PC-3 (cell line): ENCODE measurements at regions not wholly inside any gene's neighbourhood (a gene's known extent, or its start where the extent isn't known, plus 50 kb on each side); places are given as distances from the start of the nearest gene placed in this dataset.

Source experiments
- ATAC-seq: fragments of 200-7000 bp; cut with Tn5 transposase; 2 replicates; pipeline ENCODE4 v1.9.1; 2020; ENCODE audit warnings: mild to moderate bottlenecking, moderate library complexity
- BruUV-seq: library from RNA; stranded (reverse); fragments of 400-500 nt; replicated peaks from 2 replicates; lab custom pipeline; 2021; lab: Mats Ljungman, UMichigan
- CTCF ChIA-PET: fragments of 300-600 bp; sonication (Branson Sonifier 250); formaldehyde crosslinking; loops from one replicate; lab custom pipeline; 2022; ENCODE audit warnings: antibody characterized with exemption; lab: Charles Lee
- POLR2A ChIA-PET: fragments of 300-600 bp; sonication (Branson Sonifier 250); formaldehyde crosslinking; loops from one replicate; lab custom pipeline; 2022; ENCODE audit warnings: antibody characterized with exemption; ENCODE audit not compliant: unreplicated experiment; lab: Charles Lee
- DNase-seq: peaks from one replicate; pipeline ENCODE4 v3.0.0-alpha.2; 2015
- H2AFZ ChIP-seq: fragments of 300-600 bp; sonication (generic); 2 replicates; pipeline ENCODE4 v1.6.0; 2016; ENCODE audit warnings: antibody characterized with exemption, low read length
- H3F3A ChIP-seq: fragments of 300-600 bp; sonication (generic); one replicate; pipeline ENCODE4 v1.6.0; 2017; ENCODE audit warnings: antibody characterized with exemption, low read length, control low read depth, mild to moderate bottlenecking; ENCODE audit not compliant: unreplicated experiment
- H3K27ac ChIP-seq: fragments of 300-600 bp; sonication (generic); 2 replicates; pipeline ENCODE4 v1.5.1; 2016; ENCODE audit warnings: mild to moderate bottlenecking, low read length
- H3K27me3 ChIP-seq: fragments of 300-600 bp; sonication (generic); 2 replicates; pipeline ENCODE4 v1.6.1; 2016; ENCODE audit warnings: low read length, mixed read lengths
- H3K36me3 ChIP-seq: fragments of 300-600 bp; sonication (generic); 2 replicates; pipeline ENCODE4 v1.6.1; 2016; ENCODE audit warnings: low read depth, mixed run types, low read length, mixed read lengths
- H3K4me1 ChIP-seq: fragments of 300-600 bp; sonication (generic); 2 replicates; pipeline ENCODE4 v1.5.1; 2016; ENCODE audit warnings: low read length; ENCODE audit not compliant: insufficient read depth
- H3K4me2 ChIP-seq: fragments of 300-600 bp; sonication (generic); 2 replicates; pipeline ENCODE4 v1.6.0; 2016; ENCODE audit warnings: low read length
- H3K4me3 ChIP-seq: fragments of 300-600 bp; sonication (generic); 2 replicates; pipeline ENCODE4 v1.5.1; 2016; ENCODE audit warnings: mild to moderate bottlenecking, low read length, mixed read lengths
- H3K79me2 ChIP-seq: fragments of 300-600 bp; sonication (generic); 2 replicates; pipeline ENCODE4 v1.6.1; 2017; ENCODE audit warnings: low read length, mixed read lengths
- H3K9ac ChIP-seq: fragments of 300-600 bp; sonication (generic); 2 replicates; pipeline ENCODE4 v1.6.0; 2016; ENCODE audit warnings: mild to moderate bottlenecking, low read length
- H3K9me2 ChIP-seq: fragments of 300-600 bp; sonication (generic); replicated peaks from 2 replicates; pipeline ENCODE4 v1.6.1; 2016; ENCODE audit warnings: mixed run types, low read length, mixed read lengths
- H3K9me3 ChIP-seq: fragments of 300-600 bp; sonication (generic); 2 replicates; pipeline ENCODE4 v1.6.1; 2016; ENCODE audit warnings: low read length, mixed read lengths
- H4K20me1 ChIP-seq: fragments of 300-600 bp; sonication (generic); 2 replicates; pipeline ENCODE4 v1.6.1; 2016; ENCODE audit warnings: low read length, mixed read lengths
- EZH2 ChIP-seq: fragments of 300-600 bp; sonication (generic); IDR thresholded peaks from one replicate; pipeline ENCODE4 v1.6.1; 2017; ENCODE audit warnings: antibody characterized with exemption, mild to moderate bottlenecking, low read length; ENCODE audit not compliant: unreplicated experiment
- EZH2phosphoT487 ChIP-seq: fragments of 300-600 bp; sonication (generic); IDR thresholded peaks from 2 replicates; pipeline ENCODE4 v1.6.1; 2018; ENCODE audit warnings: mild to moderate bottlenecking, antibody characterized with exemption, low read length, borderline replicate concordance
- intact Hi-C: fragments of 100-400 bp; cut with micrococcal nuclease; formaldehyde crosslinking; loops from 2 replicates; pipeline ENCODE4 v1.9.0; 2023
- TF ChIP-seq, protein P1 (sequence below): fragments of 300-600 bp; sonication (generic); conservative IDR thresholded peaks from 2 replicates; pipeline ENCODE4 v1.5.1; 2017; ENCODE audit warnings: antibody characterized with exemption, low read depth, mild to moderate bottlenecking, low read length

DNA sequence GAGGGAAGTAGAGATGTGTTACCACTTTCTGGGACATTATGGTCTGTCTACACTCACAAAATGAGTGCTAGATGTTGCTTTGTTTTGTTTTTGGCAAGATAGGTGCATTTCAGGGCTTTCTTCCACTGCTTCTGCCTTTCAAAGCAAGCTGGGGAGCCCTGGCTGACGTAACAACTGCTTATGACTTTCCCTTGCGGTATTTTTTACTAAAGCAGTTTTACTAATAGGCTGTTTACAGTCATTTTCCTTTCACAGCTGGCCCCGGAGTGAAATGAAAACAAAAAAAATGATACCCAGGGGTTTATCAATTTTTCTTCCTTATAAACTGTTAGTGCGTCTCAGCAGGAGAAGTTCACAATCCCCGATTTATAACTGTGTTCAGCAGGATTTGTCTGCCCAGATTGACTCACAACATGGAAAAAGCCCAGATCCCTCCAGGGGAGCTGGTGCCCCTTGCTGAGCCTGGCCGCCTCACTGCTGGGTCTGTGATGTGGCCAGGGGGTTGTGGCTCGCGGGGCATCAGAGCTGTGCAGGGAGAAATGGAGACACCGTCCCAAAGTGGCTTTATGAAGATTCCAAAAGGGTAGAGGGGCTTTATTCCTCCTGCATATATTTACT is 184.4 kb upstream of the HS3ST3A1 start:
- ATAC-seq, result no peak
- H3K27ac ChIP-seq, result no peak overlapping the region
- no TSS peak for BruUV-seq
- TF ChIP-seq EZH2phosphoT487, result no peak
- TF ChIP-seq, protein P1, sequence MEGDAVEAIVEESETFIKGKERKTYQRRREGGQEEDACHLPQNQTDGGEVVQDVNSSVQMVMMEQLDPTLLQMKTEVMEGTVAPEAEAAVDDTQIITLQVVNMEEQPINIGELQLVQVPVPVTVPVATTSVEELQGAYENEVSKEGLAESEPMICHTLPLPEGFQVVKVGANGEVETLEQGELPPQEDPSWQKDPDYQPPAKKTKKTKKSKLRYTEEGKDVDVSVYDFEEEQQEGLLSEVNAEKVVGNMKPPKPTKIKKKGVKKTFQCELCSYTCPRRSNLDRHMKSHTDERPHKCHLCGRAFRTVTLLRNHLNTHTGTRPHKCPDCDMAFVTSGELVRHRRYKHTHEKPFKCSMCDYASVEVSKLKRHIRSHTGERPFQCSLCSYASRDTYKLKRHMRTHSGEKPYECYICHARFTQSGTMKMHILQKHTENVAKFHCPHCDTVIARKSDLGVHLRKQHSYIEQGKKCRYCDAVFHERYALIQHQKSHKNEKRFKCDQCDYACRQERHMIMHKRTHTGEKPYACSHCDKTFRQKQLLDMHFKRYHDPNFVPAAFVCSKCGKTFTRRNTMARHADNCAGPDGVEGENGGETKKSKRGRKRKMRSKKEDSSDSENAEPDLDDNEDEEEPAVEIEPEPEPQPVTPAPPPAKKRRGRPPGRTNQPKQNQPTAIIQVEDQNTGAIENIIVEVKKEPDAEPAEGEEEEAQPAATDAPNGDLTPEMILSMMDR, result no peak
- no peak for TF ChIP-seq EZH2
- H3K27me3 ChIP-seq, result no peaks in the 10 kb centered on the region
- intact Hi-C loops, result no loop called here
- H4K20me1 ChIP-seq, result no peaks in the 10 kb centered on the region
- DNase-seq, result no peak
- peaks cover 5% of the 10 kb centered on the region; the same call in 1 of the 2 replicates for H3K9me3 ChIP-seq
- H3F3A ChIP-seq, result no peaks in the 10 kb centered on the region
- H3K36me3 ChIP-seq, result no peaks in the 10 kb centered on the region
- no peak overlapping the region for H3K9ac ChIP-seq
- H3K4me2 ChIP-seq, result no peak overlapping the region
- CTCF ChIA-PET, result no interaction called here
- no peak overlapping the region for H3K4me3 ChIP-seq
- no peaks in the 10 kb centered on the region for H3K79me2 ChIP-seq
- POLR2A ChIA-PET, result no interaction called here
- no peaks in the 10 kb centered on the region for H3K9me2 ChIP-seq
- no peaks in the 10 kb centered on the region for H3K4me1 ChIP-seq
- H2AFZ ChIP-seq, result no peak overlapping the region

DNA sequence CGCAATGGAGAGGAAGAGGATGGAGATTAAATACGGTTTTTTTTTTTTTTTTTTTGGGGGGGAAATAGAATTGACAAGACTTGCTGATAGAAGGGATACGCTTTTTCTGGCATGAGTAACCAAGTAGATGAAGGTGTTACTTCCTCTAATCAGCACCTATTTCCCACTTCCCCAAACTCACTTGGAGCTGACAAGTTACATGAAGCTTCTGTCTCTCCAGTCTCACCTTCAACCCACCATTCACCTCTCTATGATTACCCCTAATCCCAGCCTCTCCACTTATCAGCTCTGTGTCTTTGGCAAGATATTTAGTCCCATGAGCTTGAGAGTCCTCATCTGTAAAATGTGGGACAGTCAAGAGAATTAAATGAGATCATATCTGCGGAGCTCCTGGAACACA is 185.9 kb upstream of the HS3ST3A1 start:
- POLR2A ChIA-PET, result no interaction called here

DNA sequence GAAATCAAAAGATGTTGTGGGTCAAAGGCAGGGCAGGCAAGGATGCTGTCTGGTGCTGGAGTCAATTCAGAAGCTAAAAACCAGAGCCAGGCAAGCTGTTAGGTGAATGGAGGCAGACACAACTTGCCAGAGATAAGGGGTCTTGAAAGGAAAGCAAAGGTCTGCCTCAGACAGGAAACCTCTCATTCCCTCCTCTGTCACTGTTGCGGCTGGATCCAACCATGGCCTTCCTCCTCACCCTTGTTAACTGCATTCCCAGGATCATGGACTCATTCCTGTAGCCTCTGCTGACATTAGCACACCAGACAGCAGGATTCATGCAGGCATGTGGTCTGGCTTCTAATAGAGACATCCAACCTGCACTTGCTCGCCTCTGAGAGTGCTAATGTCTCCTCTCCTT is 186.7 kb upstream of the HS3ST3A1 start:
- POLR2A ChIA-PET, result no interaction called here
- CTCF ChIA-PET, result no interaction called here

More for the DNA sequence above, 185.9 kb upstream of the HS3ST3A1 start:
- TF ChIP-seq EZH2phosphoT487, result no peak
- TF ChIP-seq EZH2, result no peak
- TF ChIP-seq, protein P1, result no peak
- CTCF ChIA-PET, result no interaction called here
- no peaks in the 10 kb centered on the region for H3F3A ChIP-seq
- intact Hi-C loops, result no loop called here
- H3K4me2 ChIP-seq, result no peak overlapping the region
- H3K9me3 ChIP-seq, result no peaks in the 10 kb centered on the region
- no peaks in the 10 kb centered on the region for H3K9me2 ChIP-seq
- H3K4me3 ChIP-seq, result no peak overlapping the region
- no peaks in the 10 kb centered on the region for H3K4me1 ChIP-seq
- no peaks in the 10 kb centered on the region for H4K20me1 ChIP-seq
- DNase-seq (no peak), ATAC-seq (no peak)
- no peaks in the 10 kb centered on the region for H3K27me3 ChIP-seq
- H3K79me2 ChIP-seq, result no peaks in the 10 kb centered on the region
- H2AFZ ChIP-seq, result no peak overlapping the region
- BruUV-seq, result no TSS peak
- H3K27ac ChIP-seq, result no peak overlapping the region
- H3K9ac ChIP-seq, result no peak overlapping the region
- H3K36me3 ChIP-seq, result no peaks in the 10 kb centered on the region

More for the DNA sequence above, 186.7 kb upstream of the HS3ST3A1 start:
- Histone ChIP-seq H3K27me3 (no peaks in the 10 kb centered on the region), H3K4me2 (no peak overlapping the region), H3K79me2 (no peaks in the 10 kb centered on the region), H3K36me3 (no peaks in the 10 kb centered on the region), H3K4me3 (no peak overlapping the region), H3K4me1 (no peaks in the 10 kb centered on the region), H3K9me2 (no peaks in the 10 kb centered on the region), H4K20me1 (no peaks in the 10 kb centered on the region), H3K27ac (no peak overlapping the region), H3K9me3 (no peaks in the 10 kb centered on the region), H3K9ac (no peak overlapping the region), H3F3A (no peaks in the 10 kb centered on the region), H2AFZ (no peak overlapping the region)
- BruUV-seq, result no TSS peak
- DNase-seq, result no peak
- no peak for ATAC-seq
- intact Hi-C loops, result no loop called here
- TF ChIP-seq, protein P1, result no peak
- TF ChIP-seq EZH2 (no peak), EZH2phosphoT487 (no peak)
